Adrenal gland (tissue), 9 donors: ENCODE measurements at regions not wholly inside any gene's neighbourhood (a gene's known extent, or its start where the extent isn't known, plus 50 kb on each side); places are given as distances from the start of the nearest gene placed in this dataset.
A peak's percentile ranks its signal among the peaks of the same experiment; 100 is the strongest.

Experiments
- DNase-seq, 7 donors: peaks; one replicate each; pipeline ENCODE4 v3.0.0-alpha.2; 2019 to 2020
- H3K27ac ChIP-seq, 5 donors: fragments of 200-600 bp; sonication (generic) in 4 of 5; 1 replicate in 3 of 5; 2 replicates in 2 of 5; pipeline versions ENCODE4 v1.5.1 to v1.8.0; 2016 to 2020; ENCODE audit warnings: mild to moderate bottlenecking in 1 of 5
- H3K27me3 ChIP-seq: fragments of 200-600 bp; 2 replicates; pipeline ENCODE4 v1.8.0; 2021
- H3K36me3 ChIP-seq, 2 donors: fragments of 200-600 bp; replicated peaks in 1 of 2; 1 replicate in 1 of 2; 2 replicates in 1 of 2; pipeline versions ENCODE4 v1.5.1 to v1.8.0; 2018 to 2022
- H3K4me1 ChIP-seq, 2 donors: fragments of 200-600 bp; replicated peaks in 1 of 2; 1 replicate in 1 of 2; 2 replicates in 1 of 2; pipeline versions ENCODE4 v1.5.1 to v1.8.0; 2018 to 2021
- H3K4me3 ChIP-seq, 4 donors: fragments of 200-600 bp; sonication (generic) in 3 of 4; one replicate each; pipeline ENCODE4 v1.5.1; 2016 to 2018
- H3K9me3 ChIP-seq, 3 donors: fragments of 200-600 bp; sonication (generic) in 1 of 3; replicated peaks in 1 of 3; 1 replicate in 2 of 3; 2 replicates in 1 of 3; pipeline versions ENCODE4 v1.5.1 to v1.8.0; 2016 to 2021
- POLR2A ChIP-seq, 2 donors: fragments of 450-650 bp; IDR thresholded peaks; one replicate each; pipeline ENCODE4 v1.6.1; 2017; ENCODE audit warnings: antibody characterized with exemption in 2 of 2, mild to moderate bottlenecking in 2 of 2, moderate library complexity in 1 of 2
- WGBS, 4 donors: extraction: QIAGEN DNeasy Blood & Tissue Kit in 2 of 4; methylation state at CpG; one replicate each; pipeline versions ENCODE4 v1.1.5 to v1.1.7; 2013 to 2017; 5-methylcytosine and 5-hydroxymethylcytosine counted together
- intact Hi-C, 2 donors: fragments of 100-400 bp; cut with DNase I; formaldehyde crosslinking; loops; one replicate each; pipeline versions ENCODE4 v1.14.1 to v1.15.0; 2022 to 2023
- TF ChIP-seq, protein P1 (sequence below), 6 experiments: fragments of 450-650 bp in 4 of 6; fragments of 200-600 bp in 2 of 6; sonication (generic) in 1 of 6; IDR thresholded peaks; 1 replicate in 5 of 6; 2 replicates in 1 of 6; pipeline versions ENCODE4 v1.5.1 to v1.8.0; 2016 to 2021; ENCODE audit warnings: antibody characterized with exemption in 6 of 6, mild to moderate bottlenecking in 2 of 6, moderate library complexity in 1 of 6
- donor health status: healthy with polysubstance abuse.
- donor health status: Bipolar disorder and iron deficiency.
- donor health status: DM: yes; HTN: yes; CAD: no.
- donor health status: DM: no; HTN: no; CAD: no.
- donor health status: DM: no; HTN: no; CAD: no.

- TF ChIP-seq, protein P1, sequence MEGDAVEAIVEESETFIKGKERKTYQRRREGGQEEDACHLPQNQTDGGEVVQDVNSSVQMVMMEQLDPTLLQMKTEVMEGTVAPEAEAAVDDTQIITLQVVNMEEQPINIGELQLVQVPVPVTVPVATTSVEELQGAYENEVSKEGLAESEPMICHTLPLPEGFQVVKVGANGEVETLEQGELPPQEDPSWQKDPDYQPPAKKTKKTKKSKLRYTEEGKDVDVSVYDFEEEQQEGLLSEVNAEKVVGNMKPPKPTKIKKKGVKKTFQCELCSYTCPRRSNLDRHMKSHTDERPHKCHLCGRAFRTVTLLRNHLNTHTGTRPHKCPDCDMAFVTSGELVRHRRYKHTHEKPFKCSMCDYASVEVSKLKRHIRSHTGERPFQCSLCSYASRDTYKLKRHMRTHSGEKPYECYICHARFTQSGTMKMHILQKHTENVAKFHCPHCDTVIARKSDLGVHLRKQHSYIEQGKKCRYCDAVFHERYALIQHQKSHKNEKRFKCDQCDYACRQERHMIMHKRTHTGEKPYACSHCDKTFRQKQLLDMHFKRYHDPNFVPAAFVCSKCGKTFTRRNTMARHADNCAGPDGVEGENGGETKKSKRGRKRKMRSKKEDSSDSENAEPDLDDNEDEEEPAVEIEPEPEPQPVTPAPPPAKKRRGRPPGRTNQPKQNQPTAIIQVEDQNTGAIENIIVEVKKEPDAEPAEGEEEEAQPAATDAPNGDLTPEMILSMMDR (IDR thresholded peaks at IDR 0.05) = peak; percentile 30 to 53 (median 47)
- no peak for TF ChIP-seq POLR2A (IDR thresholded peaks at IDR 0.05)
- no peaks in the 10 kb centered on the region for H3K9me3 ChIP-seq
- no peaks in the 10 kb centered on the region for H3K36me3 ChIP-seq
- H3K27me3 ChIP-seq = no peaks in the 10 kb centered on the region
- peak; percentile 18 to 56 (median 37) for DNase-seq
- H3K4me1 ChIP-seq = no peaks in the 10 kb centered on the region
- intact Hi-C loops = no loop called here
- 14 to 24% (median 19%) methylated on average over 3 of the region's 3 CpGs for WGBS, 4 donors
- H3K27ac ChIP-seq = no peak overlapping the region
- no peak overlapping the region for H3K4me3 ChIP-seq
Observed at GRCh38 chrX:121579016-121579760, 531.8 kb downstream of the GLUD2 start.

GRCh38 chrX:121581885-121582284 lies 534.5 kb downstream of the GLUD2 start:
- WGBS, 4 donors = 39 to 54% (median 47%) methylated on average over 4 of the region's 4 CpGs
- TF ChIP-seq POLR2A (IDR thresholded peaks at IDR 0.05) = no peak
- TF ChIP-seq, protein P1 (IDR thresholded peaks at IDR 0.05) = no peak

GRCh38 chrX:121585626-121586025 lies 538.2 kb downstream of the GLUD2 start:
- Histone ChIP-seq H3K27ac (no peak overlapping the region), H3K36me3 (no peaks in the 10 kb centered on the region), H3K4me1 (no peaks in the 10 kb centered on the region), H3K27me3 (no peaks in the 10 kb centered on the region), H3K4me3 (no peak overlapping the region), H3K9me3 (no peaks in the 10 kb centered on the region)
- WGBS, 4 donors = 48 to 90% (median 64%) methylated on average over 3 of the region's 3 CpGs
- no peak for TF ChIP-seq POLR2A (IDR thresholded peaks at IDR 0.05)
- TF ChIP-seq, protein P1 (IDR thresholded peaks at IDR 0.05) = no peak
- DNase-seq = no peak
- intact Hi-C loops = no loop called here

More at GRCh38 chrX:121581885-121582284, 534.5 kb downstream of the GLUD2 start:
- DNase-seq = no peak
- no peak overlapping the region for H3K4me3 ChIP-seq
- H3K27me3 ChIP-seq = no peaks in the 10 kb centered on the region
- H3K4me1 ChIP-seq = no peaks in the 10 kb centered on the region
- no peaks in the 10 kb centered on the region for H3K9me3 ChIP-seq
- no peak overlapping the region for H3K27ac ChIP-seq
- intact Hi-C loops = no loop called here
- H3K36me3 ChIP-seq = no peaks in the 10 kb centered on the region

DNA sequence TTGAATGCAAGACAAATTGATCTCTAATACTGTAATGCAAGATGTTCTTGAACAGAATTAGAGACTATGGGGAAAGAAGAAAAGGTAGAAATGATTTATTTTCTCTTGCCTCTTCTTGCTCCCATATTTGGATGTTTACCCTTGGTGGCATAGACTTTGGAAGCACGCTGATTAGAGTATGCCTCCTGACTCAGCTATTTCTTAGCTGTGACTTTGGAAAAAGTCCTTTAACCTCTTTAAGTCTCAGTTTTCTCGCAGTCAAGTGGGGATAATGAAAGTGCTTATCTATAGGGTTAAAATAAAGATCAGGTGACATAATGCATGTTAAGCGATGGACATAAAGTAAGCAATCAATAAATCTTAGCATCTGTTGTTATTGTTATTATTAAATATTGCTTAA lies 545.5 kb downstream of the GLUD2 start:
- no peak overlapping the region for H3K27ac ChIP-seq
- no peak for DNase-seq
- H3K36me3 ChIP-seq = no peaks in the 10 kb centered on the region
- H3K4me3 ChIP-seq = no peak overlapping the region
- H3K27me3 ChIP-seq = no peaks in the 10 kb centered on the region
- intact Hi-C loops = no loop called here
- no peaks in the 10 kb centered on the region for H3K4me1 ChIP-seq
- TF ChIP-seq, protein P1 (IDR thresholded peaks at IDR 0.05) = no peak
- no peak for TF ChIP-seq POLR2A (IDR thresholded peaks at IDR 0.05)
- H3K9me3 ChIP-seq = no peaks in the 10 kb centered on the region
- whole genome bisulfite sequencing, 4 donors = 68 to 80% (median 74%) methylated on average over 3 of the region's 3 CpGs
